ENCODE measurements at regions not wholly inside any gene's neighbourhood (a gene's known extent, or its start where the extent isn't known, plus 50 kb on each side); places are given as distances from the start of the nearest gene placed in this dataset.

- TF ChIP-seq CTCF (IDR thresholded peaks at IDR 0.05; ENCODE audit: low read length) = no peak
- TF ChIP-seq EZH2 (IDR thresholded peaks at IDR 0.05; ENCODE audit: borderline replicate concordance, low read length) = no peak
These were observed 277.8 kb upstream of the B3GAT1 start for GRCh38 chr11:134689886-134690285.

All from OCI-LY1 (cell line).